Cerebellar nuclear complex (tissue), 1 donor: ENCODE measurements at regions not wholly inside any gene's neighbourhood (a gene's known extent, or its start where the extent isn't known, plus 50 kb on each side); places are given as distances from the start of the nearest gene placed in this dataset.

Experiments used
- DNase-seq, 2 experiments: peaks; one replicate each; lab custom pipeline; 2025; lab: John Stamatoyannopoulos, UW

DNA sequence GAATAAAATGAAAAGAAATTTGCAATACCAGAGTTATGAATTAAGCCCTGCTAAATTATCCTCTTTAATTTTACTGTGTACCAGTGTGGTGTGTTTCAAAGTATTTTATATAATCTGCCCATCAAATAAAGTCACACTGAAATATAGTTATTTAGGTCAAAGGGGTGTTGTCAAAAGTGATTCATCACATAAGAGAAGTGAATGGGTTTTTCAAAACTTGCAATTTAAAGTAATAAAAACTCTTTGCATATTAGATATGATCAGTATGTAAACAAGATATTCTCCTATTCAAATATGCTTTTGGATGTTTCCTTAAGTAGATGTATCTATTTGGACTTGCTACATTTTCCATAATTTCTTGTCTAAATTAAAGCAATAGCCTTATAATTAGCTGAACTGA lies 1183.0 kb upstream of the CDH18 start:
- no peak for DNase-seq

GRCh38 chr5:21168557-21168956 lies 1180.6 kb upstream of the CDH18 start:
- DNase-seq: no peak

- DNase-seq: no peak
Observed at GRCh38 chr5:21165344-21165743, 1177.3 kb upstream of the CDH18 start.

- no peak for DNase-seq
Observed at GRCh38 chr5:21164425-21164824, 1176.4 kb upstream of the CDH18 start.

DNA sequence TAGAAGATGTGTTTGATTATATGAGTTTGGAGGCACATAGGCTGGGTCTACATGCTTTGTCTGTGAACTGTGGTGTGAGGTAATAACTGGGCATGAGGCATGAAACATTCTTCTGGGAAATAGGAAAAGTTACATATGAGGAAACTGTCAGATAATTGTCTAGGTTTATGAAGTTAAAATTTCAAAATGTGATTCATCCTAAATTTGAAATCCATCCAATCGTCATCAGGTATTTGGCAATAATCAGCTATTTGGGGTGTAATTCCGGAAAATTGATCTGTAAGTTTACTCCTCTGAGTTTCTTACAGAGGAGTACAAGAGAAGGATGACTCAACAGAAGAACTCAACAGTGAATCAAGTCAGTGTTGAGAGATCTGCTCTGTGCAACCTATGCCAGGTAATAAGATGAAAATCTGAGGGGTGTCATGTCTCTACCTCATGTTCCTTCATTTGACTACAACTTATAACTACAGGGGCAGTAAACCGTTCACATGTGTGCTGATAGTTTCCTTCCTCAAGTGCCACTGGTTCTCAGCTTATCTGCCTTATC lies 1171.6 kb upstream of the CDH18 start:
- DNase-seq: no peak

DNA sequence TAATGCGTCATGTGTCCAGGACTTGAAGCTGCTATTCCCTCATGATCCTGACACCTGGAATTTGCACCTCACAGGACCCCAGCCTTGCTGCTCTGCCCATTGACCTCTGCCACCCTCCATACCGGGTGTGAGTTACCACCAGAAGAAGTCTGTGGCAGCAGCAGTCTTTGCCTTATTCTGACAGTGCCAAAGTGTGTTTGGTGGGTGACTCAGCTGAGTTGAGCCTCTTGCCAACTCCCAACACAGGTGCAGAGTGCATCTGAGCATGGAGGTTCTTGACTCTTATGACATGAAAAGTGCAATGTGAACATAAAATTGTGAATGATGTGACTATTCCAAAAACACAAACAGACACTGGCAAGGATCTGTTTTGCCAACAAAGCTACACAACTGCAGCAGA lies 1166.5 kb upstream of the CDH18 start:
- DNase-seq: no peak

DNA sequence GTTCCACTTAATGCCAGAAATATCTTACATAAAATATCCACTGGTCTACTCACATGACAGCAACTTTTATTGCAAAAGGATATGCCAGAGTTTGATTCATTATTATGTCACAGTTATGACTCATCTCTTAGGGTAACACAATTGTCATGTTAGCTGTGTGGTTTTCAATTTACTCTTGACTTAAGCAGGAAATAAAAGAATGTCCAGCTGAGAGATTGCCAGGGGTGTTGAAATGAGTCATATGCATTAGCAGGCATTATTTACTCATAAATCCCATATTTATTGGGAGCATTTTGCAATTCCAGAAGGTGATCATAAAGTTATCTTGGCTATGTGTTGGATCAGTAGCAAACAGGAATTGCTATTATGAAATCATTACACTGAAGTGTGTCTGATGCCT lies 1164.6 kb upstream of the CDH18 start:
- no peak for DNase-seq

DNA sequence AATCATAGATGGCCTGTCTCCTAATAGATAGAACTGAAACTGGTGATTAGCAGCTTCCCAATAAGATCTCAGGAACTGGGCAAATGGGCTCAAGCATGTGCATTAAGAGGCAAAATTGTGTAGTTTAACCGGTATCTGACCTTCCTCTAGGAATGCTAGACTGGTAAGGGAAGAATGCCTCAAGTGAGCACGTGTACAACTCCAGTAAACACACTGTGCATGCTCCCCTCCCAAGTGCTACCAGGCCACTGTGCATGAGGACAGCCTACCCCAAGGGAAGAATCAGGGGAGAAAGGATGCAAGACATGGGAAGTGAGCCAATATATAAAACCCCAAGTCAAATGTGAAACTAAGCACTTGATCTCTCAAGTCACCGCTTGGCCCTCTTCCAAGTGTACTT lies 1157.4 kb upstream of the CDH18 start:
- DNase-seq: no peak

DNA sequence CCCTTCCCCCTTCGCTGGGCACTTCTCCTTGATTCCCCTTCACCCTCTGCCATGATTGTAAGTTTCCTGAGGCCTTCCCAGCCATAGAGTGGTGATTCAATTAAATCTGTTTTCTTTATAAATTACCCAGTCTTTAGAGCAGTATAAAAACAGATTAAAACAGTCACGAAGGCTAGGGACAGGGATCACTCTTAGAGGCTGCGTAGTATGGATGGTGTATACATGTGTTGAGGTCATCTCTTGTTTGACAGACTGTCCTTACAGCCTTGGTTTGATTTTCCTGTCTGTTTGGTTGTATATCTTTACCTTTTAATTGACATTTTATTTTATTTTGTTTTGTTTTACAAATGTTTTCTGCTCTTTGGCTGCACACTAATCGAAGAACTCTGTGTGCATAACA lies 1155.7 kb upstream of the CDH18 start:
- no peak for DNase-seq

DNA sequence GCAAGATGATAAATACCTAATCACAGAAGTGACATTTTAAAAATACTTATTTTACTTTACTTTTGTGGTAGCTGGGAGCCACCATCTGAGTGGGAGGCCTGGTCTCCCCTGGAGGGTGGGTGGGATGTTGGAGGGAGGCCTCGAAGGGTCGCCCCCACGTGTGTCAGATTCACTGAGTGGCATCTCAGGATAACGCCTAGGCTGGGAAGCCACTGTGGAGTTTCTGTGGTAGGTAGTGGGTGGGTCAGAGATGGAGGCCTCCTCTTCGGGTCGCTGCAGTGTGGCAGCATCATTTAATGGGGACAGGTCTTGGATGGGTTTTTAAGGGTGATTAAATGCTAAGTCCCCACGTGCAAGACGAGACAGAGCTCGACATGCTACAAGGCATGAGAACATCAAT lies 1154.8 kb upstream of the CDH18 start:
- DNase-seq: no peak

- DNase-seq: no peak
Observed at GRCh38 chr5:21140987-21141386, 1153.0 kb upstream of the CDH18 start.

GRCh38 chr5:21126236-21126635 lies 1138.2 kb upstream of the CDH18 start:
- no peak for DNase-seq

GRCh38 chr5:21125238-21125983 lies 1137.4 kb upstream of the CDH18 start:
- DNase-seq: no peak

DNA sequence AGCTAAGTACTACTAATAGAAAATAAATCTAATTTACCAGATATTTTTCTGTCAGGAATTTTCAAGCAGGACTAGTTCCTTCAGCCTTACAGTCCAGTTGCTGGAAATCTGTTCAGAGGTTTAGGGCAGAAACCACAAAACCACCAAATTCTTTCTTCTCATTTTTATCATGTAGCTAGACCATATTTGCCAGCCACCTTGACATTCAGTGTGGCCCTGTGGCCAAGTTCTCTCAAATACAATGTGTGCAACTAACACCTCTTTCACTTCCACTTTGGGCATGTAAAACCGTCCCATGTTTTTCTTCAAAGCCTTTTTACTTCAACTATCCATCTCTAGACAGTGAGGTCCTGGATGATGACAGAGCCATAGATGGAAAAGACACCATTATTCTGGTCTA lies 1133.2 kb upstream of the CDH18 start:
- no peak for DNase-seq

GRCh38 chr5:21097661-21098060 lies 1109.7 kb upstream of the CDH18 start:
- no peak for DNase-seq

- DNase-seq: no peak
Observed at GRCh38 chr5:21094619-21095018, 1106.6 kb upstream of the CDH18 start.

GRCh38 chr5:21087766-21088165 lies 1099.8 kb upstream of the CDH18 start:
- DNase-seq: no peak

DNA sequence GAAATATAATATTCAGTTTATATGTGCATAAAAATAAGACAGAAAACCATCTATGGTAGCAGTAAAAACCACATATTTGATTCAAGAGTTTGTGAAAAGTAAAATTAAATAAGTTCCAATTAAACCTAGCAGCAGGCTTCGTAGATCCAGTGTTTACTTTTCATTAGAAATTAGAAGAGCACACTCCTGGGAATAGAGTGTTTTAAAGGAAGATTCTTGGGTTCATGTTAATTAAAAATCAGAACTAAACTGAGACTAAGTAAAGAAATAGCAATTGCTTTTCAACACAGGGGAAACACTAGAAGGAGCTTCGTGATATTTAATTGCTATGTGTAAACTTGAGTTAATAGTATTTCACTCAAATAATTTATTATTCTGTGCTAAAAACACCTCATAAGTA lies 1097.8 kb upstream of the CDH18 start:
- DNase-seq: no peak

DNA sequence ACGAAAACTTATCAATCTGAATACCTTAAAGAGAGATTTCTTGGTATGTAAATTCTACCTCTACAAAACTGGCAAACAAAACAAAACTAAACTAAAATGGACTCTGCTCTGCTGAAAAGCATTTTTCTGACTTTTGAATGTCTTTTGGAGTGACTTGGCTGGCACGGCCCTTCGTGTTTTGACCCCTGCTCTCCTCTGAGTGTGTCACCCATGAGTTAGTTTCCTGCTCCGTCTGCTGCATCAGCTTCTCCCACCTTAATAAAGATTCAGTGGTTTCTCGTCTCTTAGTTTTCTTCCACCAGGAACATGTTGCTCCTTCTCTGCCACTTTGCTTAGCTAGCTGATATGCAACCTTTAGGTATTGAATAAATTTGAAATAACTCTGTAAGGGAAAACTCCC lies 1084.0 kb upstream of the CDH18 start:
- DNase-seq: no peak

DNA sequence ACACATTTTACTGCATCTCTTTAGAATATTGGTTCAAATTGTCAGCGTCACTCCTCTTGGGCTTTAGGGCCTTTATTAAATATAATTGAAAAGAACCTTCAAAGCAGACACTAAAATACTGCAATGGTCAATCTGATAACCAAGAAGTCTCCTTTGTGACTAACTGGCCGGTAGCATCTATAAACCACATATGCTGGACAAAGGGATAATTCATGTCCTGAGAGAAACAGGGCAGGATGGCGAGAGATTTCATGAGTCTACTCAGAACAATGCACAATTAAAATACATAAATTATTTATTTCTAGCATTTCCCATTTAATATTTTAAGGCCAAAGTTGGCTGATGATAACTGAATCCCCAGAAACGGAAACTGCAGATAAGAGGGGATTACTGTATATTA lies 1083.4 kb upstream of the CDH18 start:
- DNase-seq: no peak

DNA sequence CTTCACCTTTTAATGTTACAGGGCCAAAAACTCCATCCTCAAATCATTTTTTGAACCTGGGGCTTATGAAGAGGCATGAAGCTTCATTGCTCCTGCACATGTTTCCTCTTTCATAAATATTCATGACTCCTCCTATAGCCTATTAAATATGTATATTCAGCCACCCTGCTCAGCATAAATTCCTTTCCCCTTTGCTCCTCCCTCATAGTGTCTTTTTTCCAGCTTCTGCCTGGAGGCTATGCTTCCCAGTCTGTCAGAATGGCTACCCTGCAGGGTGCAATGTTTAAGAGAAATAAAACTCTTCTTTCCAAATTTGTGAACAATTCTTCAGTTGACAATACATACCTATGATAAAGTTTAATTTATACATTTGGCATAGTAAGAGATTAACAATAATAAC lies 1082.9 kb upstream of the CDH18 start:
- DNase-seq: no peak

DNA sequence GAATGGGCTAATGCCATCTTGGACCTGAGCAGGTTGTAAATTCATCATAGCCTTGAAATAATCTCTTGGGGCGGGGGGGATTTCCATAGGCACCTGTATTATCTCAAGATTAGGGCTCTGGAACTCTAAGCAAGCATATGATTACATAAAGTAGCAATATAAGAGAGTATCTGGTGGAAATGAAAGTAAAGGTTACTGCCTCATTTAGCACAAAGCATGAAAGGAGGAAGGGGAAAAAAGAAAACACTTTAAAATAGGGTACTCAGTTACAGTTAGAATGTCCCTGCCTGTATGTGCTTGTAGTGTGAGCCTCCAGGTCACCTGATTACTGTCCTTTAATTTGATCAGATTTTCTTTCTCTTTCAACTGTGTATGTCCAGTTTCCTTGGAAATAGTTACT lies 1079.7 kb upstream of the CDH18 start:
- no peak for DNase-seq

DNA sequence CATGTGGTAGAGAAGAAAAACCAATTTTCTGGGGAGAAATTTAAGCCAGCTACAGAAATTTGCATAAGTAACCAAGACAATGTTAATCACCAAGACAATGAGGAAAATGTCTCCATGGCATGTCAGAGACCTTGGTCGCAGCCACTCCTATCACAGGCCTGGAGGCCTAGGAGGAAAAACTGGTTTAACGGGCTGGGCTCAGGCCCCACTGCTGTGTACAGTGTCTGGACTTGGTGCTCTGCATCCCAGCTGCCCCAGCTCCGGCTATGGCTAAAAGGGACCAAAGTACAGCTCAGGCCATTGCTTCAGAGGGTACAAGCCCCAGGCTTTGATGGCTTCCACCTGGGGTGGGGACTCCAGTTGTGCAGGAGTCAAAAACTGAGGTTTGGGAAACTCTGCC lies 1075.1 kb upstream of the CDH18 start:
- DNase-seq: no peak

DNA sequence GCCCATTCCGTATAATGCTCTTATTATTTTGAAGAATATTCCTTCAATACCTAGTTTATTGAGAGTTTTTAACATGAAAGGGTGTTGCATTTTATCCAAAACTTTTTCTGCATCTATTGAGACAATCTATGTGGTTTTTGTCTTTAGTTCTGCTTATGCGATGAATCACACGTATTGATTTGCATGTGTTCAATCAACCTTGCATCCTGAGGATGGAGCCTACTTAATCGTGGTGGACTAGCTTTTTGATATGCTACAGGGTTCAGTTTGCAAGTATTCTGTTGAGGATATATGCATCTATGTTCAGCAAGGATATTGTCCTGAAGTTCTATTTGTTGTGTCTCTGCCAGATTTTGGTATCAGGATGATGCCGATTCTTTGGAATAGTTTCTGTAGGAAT lies 1070.3 kb upstream of the CDH18 start:
- DNase-seq: no peak
